AG09309 (cell line): ENCODE measurements at regions not wholly inside any gene's neighbourhood (a gene's known extent, or its start where the extent isn't known, plus 50 kb on each side); places are given as distances from the start of the nearest gene placed in this dataset.

ENCODE experiments used
- DNase-seq: peaks from one replicate; pipeline ENCODE4 v3.0.0-alpha.2; 2010; ENCODE audit warnings: low read depth
- H3K4me3 ChIP-seq: 2 replicates; pipeline ENCODE4 v1.5.1; 2011; ENCODE audit warnings: mild to moderate bottlenecking, low read depth, low read length, moderate library complexity; ENCODE audit not compliant: control insufficient read depth
- CTCF ChIP-seq: IDR thresholded peaks from 2 replicates; pipeline ENCODE4 v1.5.1; 2011; ENCODE audit warnings: mild to moderate bottlenecking, low read depth, low read length, inconsistent platforms; ENCODE audit not compliant: insufficient read depth, control insufficient read depth; ENCODE audit errors: missing control alignments

- DNase-seq, result no peak
- no peak for TF ChIP-seq CTCF
- H3K4me3 ChIP-seq, result no peak overlapping the region
Observed at GRCh38 chr20:18919996-18920395, 106.4 kb downstream of the SCP2D1 start.

GRCh38 chr20:18921291-18921690 lies 107.7 kb downstream of the SCP2D1 start:
- no peak for TF ChIP-seq CTCF
- no peak for DNase-seq
- H3K4me3 ChIP-seq, result no peak overlapping the region

GRCh38 chr20:18922251-18922650 lies 108.7 kb downstream of the SCP2D1 start:
- TF ChIP-seq CTCF, result no peak
- no peak for DNase-seq
- no peak overlapping the region for H3K4me3 ChIP-seq

- DNase-seq, result no peak
- H3K4me3 ChIP-seq, result no peak overlapping the region
- no peak for TF ChIP-seq CTCF
Observed at GRCh38 chr20:18922898-18923297, 109.3 kb downstream of the SCP2D1 start.

GRCh38 chr20:18926965-18927364 lies 113.4 kb downstream of the SCP2D1 start:
- TF ChIP-seq CTCF, result no peak
- no peak for DNase-seq

GRCh38 chr20:18928626-18929025 lies 115.0 kb downstream of the SCP2D1 start:
- no peak for DNase-seq
- H3K4me3 ChIP-seq, result no peak overlapping the region
- no peak for TF ChIP-seq CTCF

More at GRCh38 chr20:18926965-18927364, 113.4 kb downstream of the SCP2D1 start:
- no peak overlapping the region for H3K4me3 ChIP-seq

GRCh38 chr20:18929800-18930199 lies 116.2 kb downstream of the SCP2D1 start:
- no peak for DNase-seq
- no peak for TF ChIP-seq CTCF
- H3K4me3 ChIP-seq, result no peak overlapping the region
